ENCODE measurements at regions not wholly inside any gene's neighbourhood (a gene's known extent, or its start where the extent isn't known, plus 50 kb on each side); places are given as distances from the start of the nearest gene placed in this dataset.

DNA sequence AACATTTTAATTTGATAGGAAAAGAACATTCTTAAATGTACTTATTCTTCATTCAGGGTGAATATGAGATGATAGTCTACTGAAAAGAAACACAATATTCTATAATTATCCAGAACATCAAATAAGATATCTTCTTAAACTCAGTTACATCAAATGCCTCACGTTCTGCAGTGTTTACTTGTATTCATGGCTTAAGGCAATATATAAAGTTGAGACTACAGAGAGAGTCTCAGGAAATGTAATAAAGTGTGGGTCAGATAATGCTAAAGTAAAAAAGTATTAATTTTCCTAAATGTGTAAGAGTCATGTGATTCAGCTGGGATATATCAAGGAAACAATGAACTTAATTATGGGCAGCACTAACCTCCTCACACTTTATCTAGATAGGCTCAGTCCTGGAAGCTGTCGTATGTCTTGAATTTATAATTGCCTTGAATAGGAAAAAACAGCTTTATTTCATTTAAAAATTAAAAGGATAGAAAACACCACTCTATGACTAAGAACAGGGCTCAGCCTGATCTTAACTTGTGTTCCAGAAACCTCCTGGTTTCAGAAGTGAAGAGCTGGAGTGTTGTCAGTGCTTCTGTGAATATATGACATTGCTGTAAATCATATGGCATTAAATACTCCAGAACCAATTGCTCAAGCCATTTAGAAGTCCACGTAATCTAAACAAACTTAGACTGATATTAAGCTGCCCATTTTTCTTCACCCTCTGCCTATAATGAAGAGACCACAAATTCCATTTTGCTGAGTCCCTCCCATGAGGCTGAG lies 240.2 kb downstream of the FSIP2 start (continued):
- no peak for TF ChIP-seq RXRA (IDR thresholded peaks at IDR 0.05)
- no peak for TF ChIP-seq YY1 (IDR thresholded peaks at IDR 0.05)
- TF ChIP-seq FOXA2 (IDR thresholded peaks at IDR 0.05) = no peak

DNA sequence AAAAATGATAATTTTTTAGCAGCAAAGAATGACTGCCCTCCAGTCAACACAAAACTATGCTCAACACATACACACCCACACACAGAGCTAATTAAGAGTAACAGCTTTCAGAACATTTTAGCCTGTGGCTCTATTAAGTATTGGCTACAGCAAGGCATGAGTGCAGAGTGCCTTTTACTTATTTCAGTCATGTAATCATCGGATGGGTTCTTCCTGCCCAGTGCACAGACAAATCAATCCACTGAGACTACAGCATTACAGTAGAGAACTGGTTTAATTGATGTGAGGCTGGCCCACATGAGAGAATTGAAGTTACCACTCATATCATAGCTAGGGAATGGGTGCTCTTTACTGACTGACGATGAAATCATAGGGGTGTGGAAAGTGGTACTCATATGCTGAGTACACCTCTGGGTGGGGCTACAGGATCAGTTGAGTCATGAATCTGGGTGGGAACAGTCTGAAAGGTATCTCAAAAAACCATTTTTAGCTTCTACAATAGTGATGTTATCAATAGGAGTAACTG lies 241.0 kb downstream of the FSIP2 start:
- DNase-seq (ENCODE audit: low spot score) = no peak
- WGBS = 92% methylated on average over 2 of the region's 2 CpGs

DNA sequence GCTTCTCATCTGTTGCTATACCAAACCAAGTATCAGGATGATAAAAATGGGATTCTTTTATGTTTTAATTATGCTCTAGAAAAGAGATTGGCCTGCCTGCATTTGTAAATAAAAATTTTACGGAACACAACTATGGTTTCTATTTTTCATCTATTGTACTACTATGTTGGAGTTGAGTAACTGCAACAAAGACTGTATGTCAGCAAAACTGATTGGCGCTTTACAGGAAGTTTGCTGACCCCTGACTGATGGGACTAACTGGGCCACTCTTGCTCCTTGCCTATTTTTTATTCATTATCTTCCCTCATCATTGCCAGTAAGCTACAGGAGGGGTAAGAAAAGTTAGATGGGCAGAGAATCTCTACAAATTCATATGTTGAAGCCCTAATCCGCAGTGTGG lies 242.3 kb downstream of the FSIP2 start:
- 93% methylated on average over 3 of the region's 3 CpGs for WGBS
- H3K9me3 ChIP-seq (ENCODE audit: control insufficient read depth in 4 of 4, low read length in 3 of 4) = no peaks in the 10 kb centered on the region
- no peak overlapping the region for H3K27ac ChIP-seq (ENCODE audit: low read depth in 1 of 2, low read length in 2 of 2)
- TF ChIP-seq NR2F2 (IDR thresholded peaks at IDR 0.05) (no peak), JUND (IDR thresholded peaks at IDR 0.05) (no peak), EGR1 (IDR thresholded peaks at IDR 0.05; ENCODE audit: low read depth in 2 of 2) (no peak), SP1 (IDR thresholded peaks at IDR 0.05) (no peak), ZBTB33 (IDR thresholded peaks at IDR 0.05) (no peak)
- TF ChIP-seq, protein P1, sequence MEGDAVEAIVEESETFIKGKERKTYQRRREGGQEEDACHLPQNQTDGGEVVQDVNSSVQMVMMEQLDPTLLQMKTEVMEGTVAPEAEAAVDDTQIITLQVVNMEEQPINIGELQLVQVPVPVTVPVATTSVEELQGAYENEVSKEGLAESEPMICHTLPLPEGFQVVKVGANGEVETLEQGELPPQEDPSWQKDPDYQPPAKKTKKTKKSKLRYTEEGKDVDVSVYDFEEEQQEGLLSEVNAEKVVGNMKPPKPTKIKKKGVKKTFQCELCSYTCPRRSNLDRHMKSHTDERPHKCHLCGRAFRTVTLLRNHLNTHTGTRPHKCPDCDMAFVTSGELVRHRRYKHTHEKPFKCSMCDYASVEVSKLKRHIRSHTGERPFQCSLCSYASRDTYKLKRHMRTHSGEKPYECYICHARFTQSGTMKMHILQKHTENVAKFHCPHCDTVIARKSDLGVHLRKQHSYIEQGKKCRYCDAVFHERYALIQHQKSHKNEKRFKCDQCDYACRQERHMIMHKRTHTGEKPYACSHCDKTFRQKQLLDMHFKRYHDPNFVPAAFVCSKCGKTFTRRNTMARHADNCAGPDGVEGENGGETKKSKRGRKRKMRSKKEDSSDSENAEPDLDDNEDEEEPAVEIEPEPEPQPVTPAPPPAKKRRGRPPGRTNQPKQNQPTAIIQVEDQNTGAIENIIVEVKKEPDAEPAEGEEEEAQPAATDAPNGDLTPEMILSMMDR (IDR thresholded peaks at IDR 0.05; ENCODE audit: low read depth, low read length, missing input control) = no peak
- TF ChIP-seq, protein P2, sequence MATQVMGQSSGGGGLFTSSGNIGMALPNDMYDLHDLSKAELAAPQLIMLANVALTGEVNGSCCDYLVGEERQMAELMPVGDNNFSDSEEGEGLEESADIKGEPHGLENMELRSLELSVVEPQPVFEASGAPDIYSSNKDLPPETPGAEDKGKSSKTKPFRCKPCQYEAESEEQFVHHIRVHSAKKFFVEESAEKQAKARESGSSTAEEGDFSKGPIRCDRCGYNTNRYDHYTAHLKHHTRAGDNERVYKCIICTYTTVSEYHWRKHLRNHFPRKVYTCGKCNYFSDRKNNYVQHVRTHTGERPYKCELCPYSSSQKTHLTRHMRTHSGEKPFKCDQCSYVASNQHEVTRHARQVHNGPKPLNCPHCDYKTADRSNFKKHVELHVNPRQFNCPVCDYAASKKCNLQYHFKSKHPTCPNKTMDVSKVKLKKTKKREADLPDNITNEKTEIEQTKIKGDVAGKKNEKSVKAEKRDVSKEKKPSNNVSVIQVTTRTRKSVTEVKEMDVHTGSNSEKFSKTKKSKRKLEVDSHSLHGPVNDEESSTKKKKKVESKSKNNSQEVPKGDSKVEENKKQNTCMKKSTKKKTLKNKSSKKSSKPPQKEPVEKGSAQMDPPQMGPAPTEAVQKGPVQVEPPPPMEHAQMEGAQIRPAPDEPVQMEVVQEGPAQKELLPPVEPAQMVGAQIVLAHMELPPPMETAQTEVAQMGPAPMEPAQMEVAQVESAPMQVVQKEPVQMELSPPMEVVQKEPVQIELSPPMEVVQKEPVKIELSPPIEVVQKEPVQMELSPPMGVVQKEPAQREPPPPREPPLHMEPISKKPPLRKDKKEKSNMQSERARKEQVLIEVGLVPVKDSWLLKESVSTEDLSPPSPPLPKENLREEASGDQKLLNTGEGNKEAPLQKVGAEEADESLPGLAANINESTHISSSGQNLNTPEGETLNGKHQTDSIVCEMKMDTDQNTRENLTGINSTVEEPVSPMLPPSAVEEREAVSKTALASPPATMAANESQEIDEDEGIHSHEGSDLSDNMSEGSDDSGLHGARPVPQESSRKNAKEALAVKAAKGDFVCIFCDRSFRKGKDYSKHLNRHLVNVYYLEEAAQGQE (IDR thresholded peaks at IDR 0.05) = no peak
- H3K27me3 ChIP-seq (ENCODE audit: control insufficient read depth in 4 of 4, insufficient read depth in 4 of 4, low read length in 3 of 4) = no peaks in the 10 kb centered on the region
- H3K9ac ChIP-seq (ENCODE audit: low read depth in 1 of 2, low read length in 2 of 2) = no peak overlapping the region
- no peaks in the 10 kb centered on the region for H3K36me3 ChIP-seq (ENCODE audit: control insufficient read depth in 4 of 4, insufficient read depth in 3 of 4, low read depth in 1 of 4, low read length in 3 of 4)
- no peak overlapping the region for H3K4me3 ChIP-seq (ENCODE audit: low read depth in 1 of 3, low read length in 3 of 3)
- no peaks in the 10 kb centered on the region for H3K4me1 ChIP-seq (ENCODE audit: control insufficient read depth in 4 of 4, insufficient read depth in 4 of 4, low read length in 3 of 4)
- no peak for DNase-seq (ENCODE audit: low spot score)

More for the DNA sequence above, 241.0 kb downstream of the FSIP2 start:
- peak in 1 of 2 donors; percentile 58 for TF ChIP-seq RAD21 (IDR thresholded peaks at IDR 0.05)
- TF ChIP-seq, protein P2 (IDR thresholded peaks at IDR 0.05) = no peak
- H3K4me3 ChIP-seq (ENCODE audit: low read depth in 1 of 3, low read length in 3 of 3) = no peak overlapping the region
- no peaks in the 10 kb centered on the region for H3K9me3 ChIP-seq (ENCODE audit: control insufficient read depth in 4 of 4, low read length in 3 of 4)
- no peak overlapping the region for H3K9ac ChIP-seq (ENCODE audit: low read depth in 1 of 2, low read length in 2 of 2)
- no peaks in the 10 kb centered on the region for H3K4me1 ChIP-seq (ENCODE audit: control insufficient read depth in 4 of 4, insufficient read depth in 4 of 4, low read length in 3 of 4)
- H3K27ac ChIP-seq (ENCODE audit: low read depth in 1 of 2, low read length in 2 of 2) = no peak overlapping the region
- no peaks in the 10 kb centered on the region for H3K36me3 ChIP-seq (ENCODE audit: control insufficient read depth in 4 of 4, insufficient read depth in 3 of 4, low read depth in 1 of 4, low read length in 3 of 4)
- no peaks in the 10 kb centered on the region for H3K27me3 ChIP-seq (ENCODE audit: control insufficient read depth in 4 of 4, insufficient read depth in 4 of 4, low read length in 3 of 4)

All from liver (tissue), 8 donors.